AG04450 (cell line): ENCODE measurements at regions not wholly inside any gene's neighbourhood (a gene's known extent, or its start where the extent isn't known, plus 50 kb on each side); places are given as distances from the start of the nearest gene placed in this dataset.

Experiments used
- CTCF ChIA-PET: fragments of 300-600, 350-600 bp; formaldehyde crosslinking; extraction: SDS; loops from one replicate; lab custom pipeline; 2022; ENCODE audit warnings: antibody characterized with exemption, inconsistent platforms; lab: Charles Lee
- POLR2A ChIA-PET: fragments of 350-600 bp; formaldehyde crosslinking; extraction: SDS; loops from one replicate; lab custom pipeline; 2021; ENCODE audit warnings: antibody characterized with exemption, inconsistent platforms; lab: Yijun Ruan, JAX
- DNase-seq: peaks from one replicate; pipeline ENCODE4 v3.0.0-alpha.2; 2011; ENCODE audit warnings: low read depth, low spot score
- H3K27ac ChIP-seq: one replicate; pipeline ENCODE4 v1.5.1; 2012; ENCODE audit warnings: low read depth, low read length, control low read depth
- H3K27me3 ChIP-seq: one replicate; pipeline ENCODE4 v1.6.0; 2012; ENCODE audit warnings: low read length; ENCODE audit not compliant: control insufficient read depth, insufficient read depth
- H3K4me3 ChIP-seq: 2 replicates; pipeline ENCODE4 v1.5.1; 2011; ENCODE audit warnings: mild to moderate bottlenecking, low read depth, low read length, control low read depth
- H3K9me3 ChIP-seq: 2 replicates; pipeline ENCODE4 v1.5.1; 2012; ENCODE audit warnings: low read length; ENCODE audit not compliant: control insufficient read depth, insufficient read depth
- TF ChIP-seq, protein P1 (sequence below): IDR thresholded peaks from 2 replicates; pipeline ENCODE4 v1.5.1; 2011; ENCODE audit warnings: low read depth, low read length, control low read depth, inconsistent platforms

DNA sequence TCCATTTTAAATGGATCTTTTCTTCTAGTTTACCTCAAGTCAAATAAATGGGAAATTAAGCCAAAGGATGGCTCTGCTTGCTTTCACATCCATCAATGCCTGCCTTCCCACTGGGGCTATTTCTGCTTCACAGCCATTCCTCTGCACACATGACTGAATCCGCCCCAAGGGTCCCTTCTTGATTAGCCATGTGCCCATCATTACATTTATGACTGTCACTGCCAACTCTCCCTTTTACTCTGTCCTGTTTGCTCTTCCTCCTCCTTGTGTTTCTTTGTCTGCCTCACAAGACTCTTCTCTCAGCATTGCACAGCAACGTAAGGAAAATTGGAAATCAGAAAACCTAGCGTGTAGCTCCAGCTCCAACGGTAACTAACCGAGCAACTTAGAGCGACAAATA lies 410.2 kb downstream of the TBC1D4 start:
- TF ChIP-seq, protein P1, sequence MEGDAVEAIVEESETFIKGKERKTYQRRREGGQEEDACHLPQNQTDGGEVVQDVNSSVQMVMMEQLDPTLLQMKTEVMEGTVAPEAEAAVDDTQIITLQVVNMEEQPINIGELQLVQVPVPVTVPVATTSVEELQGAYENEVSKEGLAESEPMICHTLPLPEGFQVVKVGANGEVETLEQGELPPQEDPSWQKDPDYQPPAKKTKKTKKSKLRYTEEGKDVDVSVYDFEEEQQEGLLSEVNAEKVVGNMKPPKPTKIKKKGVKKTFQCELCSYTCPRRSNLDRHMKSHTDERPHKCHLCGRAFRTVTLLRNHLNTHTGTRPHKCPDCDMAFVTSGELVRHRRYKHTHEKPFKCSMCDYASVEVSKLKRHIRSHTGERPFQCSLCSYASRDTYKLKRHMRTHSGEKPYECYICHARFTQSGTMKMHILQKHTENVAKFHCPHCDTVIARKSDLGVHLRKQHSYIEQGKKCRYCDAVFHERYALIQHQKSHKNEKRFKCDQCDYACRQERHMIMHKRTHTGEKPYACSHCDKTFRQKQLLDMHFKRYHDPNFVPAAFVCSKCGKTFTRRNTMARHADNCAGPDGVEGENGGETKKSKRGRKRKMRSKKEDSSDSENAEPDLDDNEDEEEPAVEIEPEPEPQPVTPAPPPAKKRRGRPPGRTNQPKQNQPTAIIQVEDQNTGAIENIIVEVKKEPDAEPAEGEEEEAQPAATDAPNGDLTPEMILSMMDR, result no peak
- H3K4me3 ChIP-seq, result no peak overlapping the region
- no peaks in the 10 kb centered on the region for H3K27me3 ChIP-seq
- POLR2A ChIA-PET, result no interaction called here
- no peaks in the 10 kb centered on the region for H3K9me3 ChIP-seq
- CTCF ChIA-PET, result no interaction called here
- H3K27ac ChIP-seq, result no peak overlapping the region
- DNase-seq, result no peak

DNA sequence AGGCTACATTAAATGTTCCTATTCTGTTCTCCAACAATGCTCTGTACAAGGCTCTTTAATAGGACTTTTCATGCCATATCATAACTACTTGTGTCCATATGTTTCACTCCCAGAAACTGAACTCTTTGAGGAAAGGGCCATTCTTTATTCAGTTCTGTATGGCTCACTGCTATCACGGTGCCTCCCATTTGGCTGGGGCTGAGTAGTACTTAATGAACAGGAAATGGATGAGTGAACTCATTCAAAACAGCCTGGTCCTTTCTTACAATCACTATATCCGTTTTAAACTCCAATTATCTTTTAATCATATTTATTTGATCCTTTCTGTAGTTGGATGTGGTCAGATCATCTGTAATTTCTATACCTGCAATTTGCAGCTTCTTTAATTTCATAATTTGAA lies 410.6 kb downstream of the TBC1D4 start:
- no peak for DNase-seq
- TF ChIP-seq, protein P1, result no peak
- CTCF ChIA-PET, result no interaction called here
- Histone ChIP-seq H3K4me3 (no peak overlapping the region), H3K27ac (no peak overlapping the region), H3K9me3 (no peaks in the 10 kb centered on the region), H3K27me3 (no peaks in the 10 kb centered on the region)
- POLR2A ChIA-PET, result no interaction called here

DNA sequence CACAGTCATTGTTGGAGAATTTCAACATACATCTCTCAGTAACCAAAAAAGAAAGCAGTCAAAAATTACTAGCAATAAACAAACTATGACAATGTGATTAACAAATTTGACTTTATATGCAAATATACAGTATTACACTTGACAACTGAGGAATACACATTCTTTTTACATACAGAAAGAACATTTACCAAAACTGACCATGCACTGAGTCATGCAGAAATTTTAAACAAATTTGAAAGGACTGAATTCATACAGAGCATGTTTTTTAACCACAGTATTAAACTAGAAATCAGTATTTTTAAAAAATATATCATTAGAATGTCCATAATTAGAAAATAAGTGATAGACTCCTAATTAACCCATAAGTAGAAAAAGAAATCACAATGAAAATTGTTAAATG lies 420.1 kb downstream of the TBC1D4 start:
- no peaks in the 10 kb centered on the region for H3K9me3 ChIP-seq
- no peak for DNase-seq
- no peak overlapping the region for H3K4me3 ChIP-seq
- H3K27me3 ChIP-seq, result no peaks in the 10 kb centered on the region
- POLR2A ChIA-PET, result no interaction called here
- no peak overlapping the region for H3K27ac ChIP-seq
- TF ChIP-seq, protein P1, result no peak
- CTCF ChIA-PET, result no interaction called here

DNA sequence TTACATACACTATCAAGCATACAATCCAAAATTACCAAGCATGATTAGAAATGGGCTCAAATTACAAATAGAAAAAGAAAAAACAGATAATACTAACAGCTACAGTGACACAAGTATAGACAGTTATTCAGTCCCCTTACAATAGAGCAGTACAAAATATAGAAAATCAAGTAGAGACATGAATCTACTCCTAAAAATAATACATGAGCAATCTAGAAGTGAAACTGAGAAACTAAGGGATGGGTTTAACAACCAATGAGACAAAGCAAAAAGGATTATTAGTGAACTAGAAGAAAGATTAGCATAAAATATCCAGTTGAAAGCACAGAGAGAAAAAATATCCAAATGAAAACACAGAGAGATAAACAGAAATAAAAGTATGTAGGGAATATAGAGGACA lies 426.7 kb downstream of the TBC1D4 start:
- Histone ChIP-seq H3K27me3 (no peaks in the 10 kb centered on the region), H3K4me3 (no peak overlapping the region), H3K27ac (no peak overlapping the region), H3K9me3 (no peaks in the 10 kb centered on the region)
- no peak for DNase-seq
- TF ChIP-seq, protein P1, result no peak
- CTCF ChIA-PET, result interaction anchor here (0.6 kb wide), 1 partner anchor 26 kb away, joined by 3 read pairs; no protein-coding TSS in a partner anchor
- POLR2A ChIA-PET, result no interaction called here

DNA sequence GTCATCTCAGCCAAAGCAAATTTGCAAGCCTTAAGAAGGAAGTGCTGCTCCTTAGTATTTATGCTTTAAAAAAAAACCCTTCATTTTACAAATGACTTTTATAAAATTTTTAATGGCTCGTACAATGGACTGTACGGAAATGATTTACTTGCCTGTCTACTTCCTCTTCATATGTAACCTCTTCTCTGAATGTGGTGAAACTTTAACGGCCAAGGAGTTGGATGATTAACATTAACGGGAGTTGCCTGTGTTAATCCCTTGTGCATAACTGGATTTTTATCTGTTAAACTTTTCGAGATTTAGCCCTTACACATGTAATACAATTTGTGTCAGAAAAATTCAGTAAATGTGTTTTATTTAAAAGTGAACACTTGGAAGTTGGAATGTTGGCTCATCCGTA lies 429.4 kb downstream of the TBC1D4 start:
- ChIA-PET POLR2A (no interaction called here), CTCF (no interaction called here)
- Histone ChIP-seq H3K9me3 (no peaks in the 10 kb centered on the region), H3K27me3 (no peaks in the 10 kb centered on the region), H3K4me3 (no peak overlapping the region), H3K27ac (no peak overlapping the region)
- TF ChIP-seq, protein P1, result no peak
- no peak for DNase-seq
